ENCODE measurements at regions not wholly inside any gene's neighbourhood (a gene's known extent, or its start where the extent isn't known, plus 50 kb on each side); places are given as distances from the start of the nearest gene placed in this dataset.

GRCh38 chr17:79353548-79353947, 257.3 kb downstream of the RBFOX3 start:
- TF ChIP-seq EGR1 (IDR thresholded peaks at IDR 0.05) (no peak), TCF12 (IDR thresholded peaks at IDR 0.05; ENCODE audit: low read depth) (no peak), YY1 (IDR thresholded peaks at IDR 0.05; ENCODE audit: low read depth) (no peak), MAX (IDR thresholded peaks at IDR 0.05) (no peak), CEBPB (IDR thresholded peaks at IDR 0.05) (no peak), NFIC (IDR thresholded peaks at IDR 0.05) (no peak), REST (IDR thresholded peaks at IDR 0.05; ENCODE audit: low read depth) (no peak), RAD21 (IDR thresholded peaks at IDR 0.05; ENCODE audit: low read depth) (no peak), CREB1 (IDR thresholded peaks at IDR 0.05; ENCODE audit: low read depth) (no peak), TAF1 (IDR thresholded peaks at IDR 0.05; ENCODE audit: low read depth) (no peak), TEAD4 (IDR thresholded peaks at IDR 0.05) (no peak), ZBTB7A (IDR thresholded peaks at IDR 0.05; ENCODE audit: low read depth) (no peak), EP300 (IDR thresholded peaks at IDR 0.05; ENCODE audit: borderline replicate concordance) (no peak), FOXM1 (IDR thresholded peaks at IDR 0.05; ENCODE audit: borderline replicate concordance, low read depth) (no peak), USF1 (IDR thresholded peaks at IDR 0.05) (no peak)

- TF ChIP-seq TAF1 (IDR thresholded peaks at IDR 0.05; ENCODE audit: low read depth) (no peak), USF1 (IDR thresholded peaks at IDR 0.05) (no peak), REST (IDR thresholded peaks at IDR 0.05; ENCODE audit: low read depth) (no peak), CREB1 (IDR thresholded peaks at IDR 0.05; ENCODE audit: low read depth) (no peak), TEAD4 (IDR thresholded peaks at IDR 0.05) (no peak), NFIC (IDR thresholded peaks at IDR 0.05) (no peak), YY1 (IDR thresholded peaks at IDR 0.05; ENCODE audit: low read depth) (no peak), MAX (IDR thresholded peaks at IDR 0.05) (no peak), EP300 (IDR thresholded peaks at IDR 0.05; ENCODE audit: borderline replicate concordance) (no peak), ZBTB7A (IDR thresholded peaks at IDR 0.05; ENCODE audit: low read depth) (no peak), EGR1 (IDR thresholded peaks at IDR 0.05) (no peak), RAD21 (IDR thresholded peaks at IDR 0.05; ENCODE audit: low read depth) (no peak), CEBPB (IDR thresholded peaks at IDR 0.05) (no peak), FOXM1 (IDR thresholded peaks at IDR 0.05; ENCODE audit: borderline replicate concordance, low read depth) (no peak), TCF12 (IDR thresholded peaks at IDR 0.05; ENCODE audit: low read depth) (no peak)
Measured at GRCh38 chr17:79353016-79353415, 257.8 kb downstream of the RBFOX3 start.

GRCh38 chr17:79350533-79350932, 260.3 kb downstream of the RBFOX3 start:
- TF ChIP-seq EP300 (IDR thresholded peaks at IDR 0.05; ENCODE audit: borderline replicate concordance) (no peak), CREB1 (IDR thresholded peaks at IDR 0.05; ENCODE audit: low read depth) (no peak), TEAD4 (IDR thresholded peaks at IDR 0.05) (no peak), USF1 (IDR thresholded peaks at IDR 0.05) (no peak), YY1 (IDR thresholded peaks at IDR 0.05; ENCODE audit: low read depth) (no peak), FOXM1 (IDR thresholded peaks at IDR 0.05; ENCODE audit: borderline replicate concordance, low read depth) (no peak), ZBTB7A (IDR thresholded peaks at IDR 0.05; ENCODE audit: low read depth) (no peak), TAF1 (IDR thresholded peaks at IDR 0.05; ENCODE audit: low read depth) (no peak), REST (IDR thresholded peaks at IDR 0.05; ENCODE audit: low read depth) (no peak), TCF12 (IDR thresholded peaks at IDR 0.05; ENCODE audit: low read depth) (no peak), NFIC (IDR thresholded peaks at IDR 0.05) (no peak), MAX (IDR thresholded peaks at IDR 0.05) (no peak), RAD21 (IDR thresholded peaks at IDR 0.05; ENCODE audit: low read depth) (no peak)
